SK-N-MC (cell line): ENCODE measurements at regions not wholly inside any gene's neighbourhood (a gene's known extent, or its start where the extent isn't known, plus 50 kb on each side); places are given as distances from the start of the nearest gene placed in this dataset.

Experiments used
- DNase-seq: peaks from one replicate; pipeline ENCODE4 v3.0.0-alpha.2; 2011; ENCODE audit warnings: low read depth, low spot score
- H3K27ac ChIP-seq: fragments of 200-600 bp; sonication (generic); 2 replicates; pipeline ENCODE4 v1.5.1; 2016; ENCODE audit warnings: mixed run types
- H3K36me3 ChIP-seq: fragments of 200-600 bp; sonication (generic); 2 replicates; pipeline ENCODE4 v1.6.1; 2017; ENCODE audit warnings: antibody characterized with exemption, low read length, mixed read lengths; ENCODE audit not compliant: insufficient read depth
- H3K4me3 ChIP-seq: fragments of 200-600 bp; sonication (generic); 2 replicates; pipeline ENCODE4 v1.5.1; 2016
- H3K9ac ChIP-seq: fragments of 200-600 bp; sonication (generic); 2 replicates; pipeline ENCODE4 v1.8.0; 2017; ENCODE audit warnings: mixed run types, mixed read lengths; ENCODE audit not compliant: insufficient read length
- H3K9me3 ChIP-seq: fragments of 200-600 bp; sonication (generic); 2 replicates; pipeline ENCODE4 v1.6.1; 2017; ENCODE audit warnings: low read depth, mild to moderate bottlenecking, antibody characterized with exemption, low read length, moderate library complexity, mixed read lengths
- EZH2 ChIP-seq: fragments of 200-600 bp; sonication (generic); IDR thresholded peaks from one replicate; pipeline ENCODE4 v1.6.1; 2017; ENCODE audit warnings: antibody characterized with exemption
- FOXP2 ChIP-seq: optimal IDR thresholded peaks from 2 replicates; pipeline ENCODE3; 2011; ENCODE audit warnings: mild to moderate bottlenecking, moderate library complexity; ENCODE audit not compliant: insufficient read depth; ENCODE audit errors: extremely low read length, control extremely low read depth
- POLR2AphosphoS5 ChIP-seq: IDR thresholded peaks from 2 replicates; pipeline ENCODE4 v1.6.1; 2012; ENCODE audit warnings: mild to moderate bottlenecking, low read depth, low read length, borderline replicate concordance

DNA sequence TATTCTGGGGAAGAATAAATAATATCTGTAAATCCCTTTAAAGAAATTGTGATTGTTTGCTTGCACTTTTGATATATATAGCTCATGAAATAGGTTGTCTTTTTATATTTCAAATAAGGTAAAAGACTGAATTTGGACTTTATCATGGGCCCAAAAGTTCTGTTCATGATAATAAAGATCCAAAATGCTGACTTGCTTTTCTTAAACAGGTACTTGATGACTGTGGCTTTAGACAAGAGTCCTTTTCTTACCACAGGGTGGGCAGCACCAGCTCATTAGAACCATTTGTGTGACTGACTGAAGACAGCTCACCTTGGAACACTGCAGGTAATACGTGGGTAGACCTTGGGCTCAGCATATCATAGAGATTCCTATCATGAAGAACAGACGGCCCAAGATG lies 432.6 kb downstream of the ETNK1 start:
- no peak for DNase-seq
- no peaks in the 10 kb centered on the region for H3K36me3 ChIP-seq
- H3K9ac ChIP-seq: no peak overlapping the region
- H3K9me3 ChIP-seq: no peaks in the 10 kb centered on the region
- no peak overlapping the region for H3K4me3 ChIP-seq
- H3K27ac ChIP-seq: no peak overlapping the region
- TF ChIP-seq FOXP2: no peak

DNA sequence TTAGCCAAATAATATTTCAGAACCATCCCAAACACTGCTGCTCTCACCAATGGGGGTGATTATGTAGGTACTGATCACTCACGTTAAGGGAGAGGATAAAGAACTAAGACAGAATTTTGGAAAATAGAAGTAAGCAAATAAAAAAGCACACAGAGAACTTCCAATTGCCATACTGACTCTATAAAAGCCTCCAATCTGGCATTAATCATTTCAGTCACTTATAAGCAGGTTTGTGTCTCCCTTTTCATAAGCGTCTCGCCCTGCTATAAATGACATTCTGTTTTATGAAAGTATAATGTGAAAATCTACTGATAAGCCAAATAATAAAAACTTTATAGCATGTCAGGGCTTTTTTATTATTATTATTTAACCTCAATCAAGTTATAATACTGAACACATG lies 435.2 kb downstream of the ETNK1 start:
- TF ChIP-seq POLR2AphosphoS5: no peak
- TF ChIP-seq FOXP2: no peak
- TF ChIP-seq EZH2: no peak
- Histone ChIP-seq H3K9ac (no peak overlapping the region), H3K9me3 (no peaks in the 10 kb centered on the region), H3K36me3 (no peaks in the 10 kb centered on the region), H3K4me3 (no peak overlapping the region), H3K27ac (no peak overlapping the region)
- no peak for DNase-seq

DNA sequence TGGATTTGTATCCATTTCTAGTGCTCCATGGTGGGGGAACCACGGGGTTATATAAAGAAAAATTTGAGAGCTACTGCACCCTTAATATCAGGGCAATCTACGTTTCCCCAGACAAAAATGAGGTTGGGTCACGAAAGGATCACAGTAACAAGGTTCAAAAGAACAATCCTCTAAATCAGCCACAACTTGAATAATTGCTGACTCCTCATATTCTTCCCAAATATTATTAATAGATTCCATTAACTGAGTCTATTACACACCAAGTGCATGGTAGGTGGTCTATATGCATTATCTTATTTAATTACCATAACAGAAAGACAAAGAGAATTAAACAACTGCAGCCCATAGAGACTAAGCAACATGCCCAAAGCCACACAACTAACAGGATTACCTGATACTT lies 438.2 kb downstream of the ETNK1 start:
- H3K4me3 ChIP-seq: no peak overlapping the region
- TF ChIP-seq FOXP2 (no peak), POLR2AphosphoS5 (no peak), EZH2 (no peak)
- no peak overlapping the region for H3K27ac ChIP-seq
- H3K9ac ChIP-seq: no peak overlapping the region
- no peak for DNase-seq
- H3K36me3 ChIP-seq: no peaks in the 10 kb centered on the region
- no peaks in the 10 kb centered on the region for H3K9me3 ChIP-seq

DNA sequence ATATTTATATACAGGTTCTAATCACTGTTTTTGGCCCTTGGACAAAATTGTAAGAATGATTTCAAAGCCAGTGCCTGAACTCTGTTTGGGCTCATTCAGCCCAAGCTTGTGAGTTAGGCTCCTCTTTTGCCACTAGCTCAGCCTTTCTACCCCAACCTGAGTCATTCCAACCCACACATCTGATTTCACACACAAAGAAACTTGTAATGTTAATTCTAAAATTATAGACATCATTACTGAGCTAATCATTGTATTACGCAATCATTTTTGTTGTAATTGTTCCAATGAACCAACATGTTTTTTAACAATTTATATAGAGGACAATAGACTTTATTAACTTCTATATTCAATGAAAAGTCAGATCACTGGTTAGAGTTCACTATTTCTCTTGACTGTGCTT lies 441.1 kb downstream of the ETNK1 start:
- Histone ChIP-seq H3K27ac (no peak overlapping the region), H3K4me3 (no peak overlapping the region), H3K36me3 (no peaks in the 10 kb centered on the region), H3K9me3 (no peaks in the 10 kb centered on the region), H3K9ac (no peak overlapping the region)
- DNase-seq: no peak
- TF ChIP-seq POLR2AphosphoS5 (no peak), FOXP2 (no peak), EZH2 (no peak)

DNA sequence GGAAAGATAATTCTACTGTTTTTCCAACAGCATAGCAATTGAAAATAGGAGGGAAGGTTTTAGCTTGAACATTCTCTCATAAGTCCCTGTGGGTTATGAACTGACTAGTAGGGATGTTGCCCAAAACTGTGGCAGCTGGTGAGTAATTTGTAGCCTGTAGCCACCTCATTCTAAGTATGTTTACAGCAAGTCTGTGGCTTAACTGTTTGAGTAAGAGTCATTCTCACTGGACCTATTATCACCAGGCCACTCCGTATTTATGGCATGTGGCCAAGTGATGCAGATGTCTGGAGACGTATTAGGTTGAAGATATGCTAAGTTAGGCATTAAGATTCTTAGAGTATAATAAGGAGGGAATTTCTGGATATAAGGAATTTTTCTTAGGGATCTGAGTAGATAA lies 458.3 kb downstream of the ETNK1 start:
- Histone ChIP-seq H3K9ac (no peak overlapping the region), H3K27ac (no peak overlapping the region), H3K4me3 (no peak overlapping the region), H3K36me3 (no peaks in the 10 kb centered on the region), H3K9me3 (no peaks in the 10 kb centered on the region)
- DNase-seq: no peak
- TF ChIP-seq EZH2: no peak
- no peak for TF ChIP-seq POLR2AphosphoS5
- no peak for TF ChIP-seq FOXP2

DNA sequence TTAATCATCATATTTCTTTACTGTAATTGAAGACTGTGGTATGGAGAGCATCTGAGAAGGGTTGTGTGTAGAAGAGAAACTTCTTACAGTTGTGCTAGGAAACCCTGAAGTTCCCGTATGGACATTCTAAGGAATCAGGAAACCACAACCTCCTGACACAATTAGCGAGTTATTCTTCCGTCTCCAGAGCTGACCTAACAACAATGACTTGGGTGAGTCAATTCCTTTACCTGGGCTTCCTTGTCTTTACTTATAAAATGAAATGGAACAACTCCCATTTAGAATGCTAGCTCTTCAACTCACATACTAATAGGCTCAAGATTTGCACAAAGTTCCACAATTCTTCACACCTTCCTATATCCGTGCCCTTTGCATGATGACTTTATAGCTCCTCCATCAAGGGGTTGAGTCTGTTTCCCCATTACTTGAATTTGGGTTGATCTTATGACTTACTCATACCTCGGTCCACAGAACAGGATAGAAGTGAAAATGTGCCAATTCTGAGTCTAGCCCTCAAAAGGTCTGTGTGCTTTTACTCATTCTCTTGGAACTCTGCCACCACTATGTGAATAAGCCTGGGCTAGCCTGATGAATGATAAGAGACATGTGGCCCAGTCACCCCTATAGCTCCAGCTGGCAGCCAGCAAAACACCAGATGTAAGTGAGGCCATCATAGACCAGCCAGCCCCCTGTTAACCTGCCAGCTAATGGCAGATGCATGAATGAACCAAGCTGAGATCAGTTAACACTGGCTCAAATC lies 459.4 kb downstream of the ETNK1 start:
- no peak overlapping the region for H3K4me3 ChIP-seq
- H3K9ac ChIP-seq: no peak overlapping the region
- no peaks in the 10 kb centered on the region for H3K9me3 ChIP-seq
- TF ChIP-seq EZH2: no peak
- no peak for TF ChIP-seq FOXP2
- TF ChIP-seq POLR2AphosphoS5: no peak
- no peaks in the 10 kb centered on the region for H3K36me3 ChIP-seq
- no peak overlapping the region for H3K27ac ChIP-seq
- no peak for DNase-seq

DNA sequence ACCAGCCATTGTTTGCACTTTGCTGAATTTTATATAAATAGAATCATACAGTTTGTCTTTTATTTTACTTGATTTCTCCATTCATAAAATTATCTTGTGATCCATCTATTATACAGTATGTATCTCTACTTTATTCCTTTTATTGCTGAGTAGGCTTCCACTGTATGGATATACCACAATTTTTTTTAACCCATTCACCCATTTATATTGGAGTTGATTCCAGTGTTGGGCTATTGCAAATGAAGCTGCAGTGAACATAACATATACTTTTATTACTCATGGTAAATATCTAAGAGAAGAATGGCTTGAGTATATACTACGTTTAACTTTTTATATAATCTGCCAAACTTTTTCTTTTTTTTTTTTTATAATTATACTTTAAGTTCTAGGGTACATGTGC lies 463.6 kb downstream of the ETNK1 start:
- TF ChIP-seq POLR2AphosphoS5 (no peak), FOXP2 (no peak), EZH2 (no peak)
- Histone ChIP-seq H3K9ac (no peak overlapping the region), H3K4me3 (no peak overlapping the region), H3K9me3 (no peaks in the 10 kb centered on the region), H3K36me3 (no peaks in the 10 kb centered on the region), H3K27ac (no peak overlapping the region)
- DNase-seq: no peak

DNA sequence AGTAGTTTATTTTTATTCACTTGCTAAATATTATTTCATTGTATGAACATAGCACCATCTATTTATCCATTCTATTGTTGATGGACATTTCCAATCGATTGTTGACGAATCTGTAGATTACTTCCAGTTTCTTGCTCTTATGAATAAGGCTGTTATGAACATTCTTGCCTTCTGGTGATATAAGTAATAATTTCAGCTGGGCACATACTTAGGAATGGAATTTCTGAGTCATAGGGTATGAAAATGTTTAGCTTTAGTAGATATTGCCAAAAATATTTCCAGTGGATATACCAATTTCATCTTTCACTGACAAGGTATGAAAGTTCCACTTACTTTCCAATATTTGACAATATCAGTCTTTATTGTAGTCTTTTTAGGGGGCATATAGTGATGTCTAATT lies 468.5 kb downstream of the ETNK1 start:
- Histone ChIP-seq H3K9ac (no peak overlapping the region), H3K4me3 (no peak overlapping the region), H3K27ac (no peak overlapping the region), H3K9me3 (no peaks in the 10 kb centered on the region), H3K36me3 (no peaks in the 10 kb centered on the region)
- DNase-seq: no peak
- TF ChIP-seq FOXP2 (no peak), EZH2 (no peak), POLR2AphosphoS5 (no peak)

DNA sequence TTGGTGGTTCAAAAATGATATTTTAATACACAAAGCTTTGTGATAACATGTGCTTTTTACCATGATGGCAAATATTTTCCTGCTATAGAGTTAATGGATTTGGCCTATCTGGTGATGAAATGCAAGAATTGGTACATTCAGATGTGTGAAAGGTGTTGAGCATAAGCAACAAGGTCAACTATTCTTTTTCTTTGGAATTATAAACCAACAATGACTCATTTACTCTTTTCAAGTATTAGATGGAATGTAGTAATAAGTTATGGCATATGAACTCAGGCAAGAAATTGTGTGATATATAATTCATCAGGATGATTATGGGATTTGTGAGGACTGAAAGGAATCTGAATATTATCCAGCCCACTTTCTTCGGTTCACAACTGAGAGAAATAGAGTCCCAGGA lies 471.4 kb downstream of the ETNK1 start:
- Histone ChIP-seq H3K9ac (no peak overlapping the region), H3K4me3 (no peak overlapping the region), H3K36me3 (no peaks in the 10 kb centered on the region), H3K9me3 (no peaks in the 10 kb centered on the region), H3K27ac (no peak overlapping the region)
- DNase-seq: no peak
- TF ChIP-seq FOXP2 (no peak), POLR2AphosphoS5 (no peak), EZH2 (no peak)

DNA sequence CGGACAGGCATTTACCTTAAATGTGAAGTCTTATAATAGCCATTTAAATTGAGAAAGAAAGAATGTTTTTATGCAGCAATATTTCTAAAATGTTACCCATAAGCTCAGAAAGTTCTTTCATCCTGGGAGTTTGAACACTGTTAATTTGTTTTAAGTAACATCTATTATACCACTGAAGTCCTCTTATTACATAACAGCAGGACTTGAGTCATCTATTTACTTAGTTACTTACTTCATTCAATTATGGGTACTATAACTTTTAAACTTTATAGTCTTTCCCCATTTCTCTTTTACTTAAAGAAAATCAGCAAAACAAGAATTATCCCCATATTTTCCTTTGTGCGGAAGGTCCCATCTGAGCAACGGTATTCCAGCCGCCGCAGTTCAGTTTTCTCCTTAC lies 473.1 kb downstream of the ETNK1 start:
- Histone ChIP-seq H3K9ac (no peak overlapping the region), H3K4me3 (no peak overlapping the region), H3K27ac (no peak overlapping the region), H3K9me3 (no peaks in the 10 kb centered on the region), H3K36me3 (no peaks in the 10 kb centered on the region)
- no peak for DNase-seq
- no peak for TF ChIP-seq EZH2
- TF ChIP-seq POLR2AphosphoS5: no peak
- no peak for TF ChIP-seq FOXP2
